GM19395 (cell line): ENCODE measurements at regions not wholly inside any gene's neighbourhood (a gene's known extent, or its start where the extent isn't known, plus 50 kb on each side); places are given as distances from the start of the nearest gene placed in this dataset.
"Not testable (repeated sequence)": the region's sequence is repeated elsewhere in the genome, so short reads cannot be mapped to it uniquely, and the experiment has no call there.

Experiments
- ATAC-seq: cut with Tn5 transposase; IDR thresholded peaks from one replicate; pipeline ENCODE4 v1.9.1; 2021; ENCODE audit warnings: mild to moderate bottlenecking, moderate library complexity; ENCODE audit not compliant: unreplicated experiment

DNA sequence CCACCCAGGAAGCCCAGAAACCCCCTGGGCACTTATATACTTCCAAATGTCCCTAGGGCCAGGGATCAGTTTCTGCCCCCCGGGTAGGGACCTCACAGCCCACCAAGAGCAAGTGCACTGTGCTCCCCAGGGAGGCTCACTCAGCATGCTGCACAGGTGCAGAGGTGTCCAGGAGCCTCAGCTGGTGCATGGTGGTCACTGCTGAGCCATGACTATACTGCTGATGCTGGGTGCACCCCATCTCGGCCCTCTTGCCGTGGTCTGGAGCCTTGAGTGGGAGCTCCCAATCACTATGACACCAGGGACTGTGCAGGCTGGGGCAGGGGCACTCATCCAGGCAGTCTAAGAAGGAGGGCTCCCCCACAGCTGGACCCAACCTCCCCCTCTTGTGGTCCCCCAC, 617.8 kb upstream of the RAB6C start:
- ATAC-seq, result no peak

DNA sequence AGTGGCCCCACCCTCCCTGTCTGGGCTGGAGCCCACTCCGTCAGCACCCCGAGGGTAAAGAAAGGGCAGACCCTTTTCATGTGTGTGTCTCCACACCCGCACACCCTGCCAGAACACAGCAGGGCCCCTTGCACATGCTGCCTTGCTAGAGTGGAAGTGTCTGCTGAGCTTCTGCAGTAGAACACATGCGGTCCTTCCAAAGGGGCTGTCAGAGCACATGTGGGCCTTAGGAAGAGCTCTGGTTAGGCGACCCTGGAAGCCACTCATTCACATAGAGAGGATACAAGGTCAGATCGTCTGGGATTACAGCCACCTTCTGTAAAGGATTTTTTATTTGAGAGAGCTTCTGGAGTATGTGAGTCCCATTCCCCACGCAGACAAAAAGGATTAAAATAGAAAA, 613.2 kb upstream of the RAB6C start:
- no peak for ATAC-seq

- no peak for ATAC-seq
Measured at GRCh38 chr2:129367107-129367506, 612.4 kb upstream of the RAB6C start.

- ATAC-seq, result no peak
Measured at GRCh38 chr2:129369437-129369836, 610.0 kb upstream of the RAB6C start.

DNA sequence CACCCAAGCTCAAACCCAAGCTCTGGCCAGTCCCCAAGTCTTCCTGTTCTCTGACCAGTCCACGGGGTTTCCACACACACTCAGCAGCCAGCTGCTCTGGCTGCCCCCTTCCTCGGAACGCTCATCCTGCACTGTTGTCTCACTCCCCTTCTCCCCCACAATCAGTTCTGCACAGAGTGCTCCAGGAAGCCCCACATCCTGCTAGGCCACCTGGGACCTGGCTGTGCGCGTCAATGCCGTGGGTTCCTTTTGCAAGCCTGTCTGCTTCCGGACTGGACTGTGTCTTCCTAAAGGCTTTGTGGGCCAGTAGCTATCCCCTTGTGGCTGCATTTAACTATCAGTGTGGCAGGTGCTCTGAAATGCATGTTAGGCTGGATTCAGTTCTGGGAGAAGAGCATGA, 605.0 kb upstream of the RAB6C start:
- ATAC-seq, result no peak

- ATAC-seq, result no peak
Measured at GRCh38 chr2:129375632-129376425, 603.6 kb upstream of the RAB6C start.

GRCh38 chr2:129376426-129377077, 602.9 kb upstream of the RAB6C start:
- ATAC-seq, result no peak

- ATAC-seq, result no peak
Measured at GRCh38 chr2:129377078-129377469, 602.4 kb upstream of the RAB6C start.

GRCh38 chr2:129378186-129378585, 601.3 kb upstream of the RAB6C start:
- no peak for ATAC-seq

DNA sequence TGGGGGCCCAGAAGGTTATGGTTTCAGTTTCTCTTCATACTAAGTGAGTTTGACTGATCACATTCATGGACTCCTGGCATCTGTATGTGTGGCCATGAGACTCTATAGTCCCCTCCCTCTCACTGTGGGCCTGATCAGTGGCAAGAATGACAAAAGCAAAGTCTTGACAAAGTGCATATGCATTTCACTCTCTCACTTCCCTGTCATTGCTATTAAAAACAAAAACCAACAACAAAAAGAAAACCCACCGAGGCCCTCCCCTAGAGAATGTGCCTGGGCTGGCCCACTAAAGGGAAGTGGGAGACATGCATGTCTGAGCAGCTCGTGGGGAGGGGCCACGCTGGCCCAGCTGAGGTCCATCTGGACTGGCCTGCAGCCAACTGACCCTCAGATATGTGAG, 600.1 kb upstream of the RAB6C start:
- peak; percentile 77 for ATAC-seq

- no peak for ATAC-seq
Measured at GRCh38 chr2:129381789-129382188, 597.7 kb upstream of the RAB6C start.

DNA sequence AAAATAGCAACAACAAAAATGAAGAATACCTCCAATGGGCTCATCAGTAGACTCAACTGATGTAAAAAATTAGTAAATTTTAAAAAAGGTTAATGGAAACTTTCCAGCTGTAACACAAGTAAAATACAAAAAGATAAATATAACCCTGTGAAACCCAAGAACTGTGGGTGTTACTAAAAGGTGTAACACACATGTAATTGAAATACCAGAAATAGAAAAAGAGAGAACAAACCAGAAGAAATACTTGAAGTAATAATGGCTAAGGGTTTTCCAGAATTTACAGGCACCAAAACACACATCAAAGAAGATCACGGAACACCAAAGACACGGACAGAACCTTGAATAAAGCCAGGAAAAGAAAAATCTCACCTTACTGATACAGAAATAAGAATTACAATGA, 590.6 kb upstream of the RAB6C start:
- no peak for ATAC-seq

- no peak for ATAC-seq
Measured at GRCh38 chr2:129393816-129394215, 585.6 kb upstream of the RAB6C start.

- ATAC-seq, result peak; percentile 75
Measured at GRCh38 chr2:129396980-129397599, 582.4 kb upstream of the RAB6C start.

GRCh38 chr2:129400826-129401225, 578.6 kb upstream of the RAB6C start:
- no peak for ATAC-seq

GRCh38 chr2:129402076-129402475, 577.4 kb upstream of the RAB6C start:
- ATAC-seq, result no peak

- ATAC-seq, result no peak
Measured at GRCh38 chr2:129404000-129404685, 575.3 kb upstream of the RAB6C start.

DNA sequence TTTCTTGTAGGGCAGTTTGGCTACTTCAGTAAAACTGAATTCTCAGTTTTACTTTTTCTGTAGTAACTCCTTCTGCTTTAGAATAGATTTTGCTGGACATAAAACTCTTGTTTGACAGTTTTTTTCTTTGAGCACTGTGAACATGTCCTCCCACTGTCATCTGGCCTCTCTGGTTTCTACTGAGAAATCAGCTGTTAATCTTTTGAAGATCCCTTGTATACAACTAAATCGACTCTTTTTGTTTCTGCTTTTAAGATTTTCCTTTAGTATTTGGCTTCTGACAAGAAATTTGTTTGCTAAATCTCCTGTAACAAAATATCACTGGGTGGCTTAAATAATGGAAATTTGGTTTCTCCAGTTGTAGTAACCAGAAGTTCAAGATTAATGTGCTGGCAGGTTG, 570.9 kb upstream of the RAB6C start:
- ATAC-seq, result no peak

DNA sequence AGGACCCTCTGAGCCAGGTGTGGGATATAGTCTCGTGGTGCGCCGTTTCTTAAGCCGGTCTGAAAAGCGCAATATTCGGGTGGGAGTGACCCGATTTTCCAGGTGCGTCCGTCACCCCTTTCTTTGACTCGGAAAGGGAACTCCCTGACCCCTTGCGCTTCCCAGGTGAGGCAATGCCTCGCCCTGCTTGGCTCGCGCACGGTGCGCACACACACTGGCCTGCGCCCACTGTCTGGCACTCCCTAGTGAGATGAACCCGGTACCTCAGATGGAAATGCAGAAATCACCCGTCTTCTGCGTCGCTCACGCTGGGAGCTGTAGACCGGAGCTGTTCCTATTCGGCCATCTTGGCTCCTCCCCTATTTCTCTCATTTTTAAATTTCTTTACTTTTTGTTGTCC, 562.4 kb upstream of the RAB6C start:
- ATAC-seq, result not testable (repeated sequence)

DNA sequence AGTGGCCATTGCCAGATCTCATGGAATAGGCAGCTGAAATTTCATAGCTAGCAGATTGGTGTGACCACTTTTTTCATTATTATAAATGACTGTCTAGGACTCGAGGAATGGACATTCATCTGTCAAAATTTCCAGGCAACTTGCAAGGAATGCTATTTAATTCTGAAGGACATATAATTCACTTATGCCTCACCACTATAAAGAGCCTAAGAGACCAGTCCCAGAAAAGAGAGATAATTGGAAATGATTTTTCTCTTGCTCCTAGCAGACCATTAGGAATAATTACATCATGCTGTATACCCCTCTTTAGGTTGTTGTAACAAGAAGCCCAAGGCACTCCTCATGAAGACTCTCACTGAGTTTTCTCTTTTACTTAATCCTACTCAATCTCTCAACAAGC, 557.4 kb upstream of the RAB6C start:
- ATAC-seq, result no peak

DNA sequence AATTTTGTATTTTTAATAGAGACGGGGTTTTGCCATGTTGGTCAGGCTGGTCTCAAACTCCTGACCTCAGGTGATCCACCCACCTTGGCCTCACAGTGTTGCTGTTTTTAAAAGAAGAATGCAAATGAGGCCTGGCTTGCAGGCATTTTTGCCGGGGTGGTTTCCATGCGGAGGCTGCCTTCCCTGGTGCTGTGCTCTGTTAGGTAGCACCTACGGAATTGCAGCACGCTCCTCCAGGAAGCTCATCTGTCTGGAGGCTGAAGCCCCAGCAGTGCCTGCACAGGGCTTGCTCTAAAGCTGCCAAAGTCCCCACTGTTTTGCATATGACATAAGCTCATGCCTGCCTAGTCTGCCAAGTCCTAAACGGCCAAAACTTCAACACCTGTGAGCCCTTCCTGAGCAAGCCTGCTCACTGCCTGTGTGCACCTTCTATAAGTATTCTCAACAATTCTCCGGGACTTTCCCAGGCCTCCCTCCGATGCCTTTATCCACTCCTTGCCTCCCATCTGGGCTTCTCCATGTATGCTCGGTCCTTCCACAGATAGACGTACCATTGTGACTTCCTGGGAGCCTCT, 551.3 kb upstream of the RAB6C start:
- ATAC-seq, result no peak
